ENCODE measurements at regions not wholly inside any gene's neighbourhood (a gene's known extent, or its start where the extent isn't known, plus 50 kb on each side); places are given as distances from the start of the nearest gene placed in this dataset.
"Not testable (repeated sequence)": the region's sequence is repeated elsewhere in the genome, so short reads cannot be mapped to it uniquely, and the experiment has no call there.

DNA sequence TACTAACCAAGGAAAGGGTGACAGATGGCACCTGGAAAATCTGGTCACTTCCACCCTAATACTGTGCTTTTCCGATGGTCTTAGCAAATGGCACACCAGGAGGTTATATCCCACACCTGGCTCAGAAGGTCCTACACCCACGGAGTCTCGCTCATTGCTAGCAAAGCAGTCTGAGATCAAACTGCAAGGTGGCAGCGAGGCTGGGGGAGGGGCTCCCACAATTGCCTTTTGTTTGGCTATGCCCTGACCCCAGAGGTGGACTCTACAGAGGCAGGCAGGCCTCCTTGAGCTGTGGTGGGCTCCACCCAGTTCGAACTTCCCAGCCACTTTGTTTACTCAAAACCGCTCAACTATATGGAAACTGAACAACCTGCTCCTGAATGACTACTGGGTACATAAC is 50.3 kb upstream of the UGT2B15 start:
- DNase-seq; in situ Hi-C loops (cut with MboI; ENCODE audit: low pct_unique_long_range_greater_than_20kb, low sequenced_read_pairs): not testable (repeated sequence)

DNA sequence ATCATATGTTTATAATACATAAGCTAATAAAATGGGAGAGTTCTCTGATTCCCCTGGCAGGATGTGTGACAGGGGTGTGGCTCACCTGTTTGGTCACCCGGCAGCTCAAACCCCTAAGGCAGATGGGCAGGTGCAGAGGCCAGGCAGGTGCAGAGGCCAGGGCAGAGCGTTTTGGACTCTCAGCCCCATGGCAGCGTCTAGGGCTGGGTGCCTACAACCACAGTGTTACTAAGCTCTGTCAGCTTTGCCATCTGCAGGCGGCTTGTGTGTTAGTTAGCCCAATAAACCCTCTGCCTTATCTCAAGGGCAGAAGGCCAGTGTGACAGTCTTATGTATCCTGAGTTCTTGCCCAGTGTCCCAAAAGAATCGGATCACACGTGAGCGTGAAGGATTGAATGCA is 54.0 kb upstream of the UGT2B15 start:
- no peak for DNase-seq

GRCh38 chr4:68724922-68725321 is 54.5 kb upstream of the UGT2B15 start:
- in situ Hi-C loops (cut with MboI; ENCODE audit: low pct_unique_long_range_greater_than_20kb, low sequenced_read_pairs) = no loop called here
- no peak for DNase-seq

More for the DNA sequence above, 54.0 kb upstream of the UGT2B15 start:
- in situ Hi-C loops (cut with MboI; ENCODE audit: low pct_unique_long_range_greater_than_20kb, low sequenced_read_pairs) = no loop called here

GRCh38 chr4:68732653-68733466 is 62.4 kb upstream of the UGT2B15 start:
- DNase-seq = peak; percentile 20
- in situ Hi-C loops (cut with MboI; ENCODE audit: low pct_unique_long_range_greater_than_20kb, low sequenced_read_pairs) = no loop called here

- in situ Hi-C loops (cut with MboI; ENCODE audit: low pct_unique_long_range_greater_than_20kb, low sequenced_read_pairs) = no loop called here
- no peak for DNase-seq
Measured at GRCh38 chr4:68734095-68734494, 63.6 kb upstream of the UGT2B15 start.

GRCh38 chr4:68735106-68735505 is 64.7 kb upstream of the UGT2B15 start:
- in situ Hi-C loops (cut with MboI; ENCODE audit: low pct_unique_long_range_greater_than_20kb, low sequenced_read_pairs) = no loop called here
- no peak for DNase-seq

DNA sequence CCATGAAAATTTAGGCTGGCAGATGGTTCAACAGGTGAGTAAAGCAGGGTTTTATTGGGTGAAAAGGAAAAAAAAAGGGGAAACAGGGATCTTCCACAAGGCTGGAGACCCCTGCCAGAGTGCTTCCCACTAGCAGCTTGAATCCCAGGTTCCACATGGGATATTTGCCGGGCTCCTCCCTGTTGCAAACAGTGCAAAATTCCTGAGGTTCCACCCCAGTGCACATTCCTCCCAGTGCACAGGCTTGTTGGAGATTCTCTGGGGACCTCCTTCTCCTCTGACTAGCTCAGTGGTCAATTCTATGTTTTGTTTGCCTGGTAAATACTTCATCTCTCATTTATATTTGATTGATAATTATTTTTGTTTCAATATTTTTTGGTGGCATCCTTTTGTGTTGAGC is 66.4 kb upstream of the UGT2B15 start:
- in situ Hi-C loops (cut with MboI; ENCODE audit: low pct_unique_long_range_greater_than_20kb, low sequenced_read_pairs) = no loop called here
- DNase-seq = no peak

- DNase-seq = no peak
- in situ Hi-C loops (cut with MboI; ENCODE audit: low pct_unique_long_range_greater_than_20kb, low sequenced_read_pairs) = no loop called here
Measured at GRCh38 chr4:68738036-68738435, 67.6 kb upstream of the UGT2B15 start.

GRCh38 chr4:68744368-68744767 is 71.4 kb upstream of the UGT2B10 start:
- in situ Hi-C loops (cut with MboI; ENCODE audit: low pct_unique_long_range_greater_than_20kb, low sequenced_read_pairs) = no loop called here
- DNase-seq = no peak

- no peak for DNase-seq
- in situ Hi-C loops (cut with MboI; ENCODE audit: low pct_unique_long_range_greater_than_20kb, low sequenced_read_pairs) = no loop called here
Measured at GRCh38 chr4:68748181-68748991, 67.4 kb upstream of the UGT2B10 start.

GRCh38 chr4:68750555-68750954 is 65.2 kb upstream of the UGT2B10 start:
- in situ Hi-C loops (cut with MboI; ENCODE audit: low pct_unique_long_range_greater_than_20kb, low sequenced_read_pairs) = no loop called here
- no peak for DNase-seq

DNA sequence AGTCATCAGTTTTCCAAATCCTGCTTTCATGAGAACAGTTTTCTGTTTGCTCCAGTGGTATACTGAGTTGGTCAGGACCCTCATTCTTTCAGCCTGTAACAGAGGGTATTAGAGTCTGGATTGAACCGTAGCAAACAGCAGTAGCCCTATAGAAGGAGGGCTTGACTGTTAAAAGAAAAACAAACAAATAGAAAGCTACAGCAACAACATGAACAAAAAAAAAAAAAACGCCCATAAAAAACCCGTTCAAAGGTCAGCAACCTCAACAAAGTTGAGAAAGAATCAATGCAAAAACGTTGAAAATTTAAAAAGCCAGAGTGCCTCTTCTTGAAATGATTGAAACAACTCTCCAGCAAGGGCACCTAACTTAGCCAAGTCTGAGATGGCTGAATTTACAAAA is 64.7 kb upstream of the UGT2B10 start:
- no peak for DNase-seq
- in situ Hi-C loops (cut with MboI; ENCODE audit: low pct_unique_long_range_greater_than_20kb, low sequenced_read_pairs) = no loop called here

DNA sequence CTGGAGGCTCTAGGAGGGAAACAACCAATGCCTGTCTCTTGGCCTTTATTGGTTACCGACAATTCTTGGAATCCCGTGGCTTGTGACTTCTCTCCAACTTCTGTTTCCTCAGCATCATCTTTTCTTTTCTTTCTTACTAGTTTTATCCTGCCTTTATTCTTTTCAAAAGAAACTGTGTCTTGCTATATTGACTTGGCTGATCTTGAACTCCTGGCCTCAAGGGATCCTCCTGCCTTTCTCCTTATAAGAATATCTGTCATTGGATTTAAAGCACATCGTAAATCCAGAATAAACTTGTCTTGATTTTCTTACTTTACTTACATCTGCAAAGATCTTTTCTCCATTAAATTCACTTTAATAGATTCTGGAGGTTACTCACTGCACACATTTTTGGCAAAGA is 49.9 kb upstream of the UGT2B10 start:
- in situ Hi-C loops (cut with MboI; ENCODE audit: low pct_unique_long_range_greater_than_20kb, low sequenced_read_pairs) = no loop called here
- DNase-seq = no peak

All from KBM-7 (cell line).